GM19035 (cell line): ENCODE measurements at regions not wholly inside any gene's neighbourhood (a gene's known extent, or its start where the extent isn't known, plus 50 kb on each side); places are given as distances from the start of the nearest gene placed in this dataset.

Experiments used
- ATAC-seq: cut with Tn5 transposase; IDR thresholded peaks from one replicate; pipeline ENCODE4 v1.9.1; 2021; ENCODE audit not compliant: unreplicated experiment

DNA sequence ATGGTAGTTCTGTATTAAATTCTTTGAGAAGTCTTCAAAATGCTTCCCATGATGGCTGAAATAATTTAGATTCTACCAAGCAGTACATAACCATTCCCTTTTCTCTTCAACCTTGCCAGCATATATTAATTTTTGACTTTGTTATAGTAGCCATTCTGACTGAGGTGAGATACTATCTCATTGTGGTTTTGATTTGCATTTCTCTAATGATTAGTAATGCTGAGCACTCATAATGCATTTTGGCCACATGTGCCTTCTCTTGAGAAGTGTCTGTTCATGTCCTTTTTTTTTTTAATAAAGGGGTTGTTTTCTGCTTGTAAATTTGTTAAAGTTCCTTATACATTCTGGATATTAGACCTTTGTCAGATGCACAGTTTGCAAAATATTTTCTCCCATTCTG lies 173.9 kb downstream of the CALCRL start:
- ATAC-seq, result no peak

DNA sequence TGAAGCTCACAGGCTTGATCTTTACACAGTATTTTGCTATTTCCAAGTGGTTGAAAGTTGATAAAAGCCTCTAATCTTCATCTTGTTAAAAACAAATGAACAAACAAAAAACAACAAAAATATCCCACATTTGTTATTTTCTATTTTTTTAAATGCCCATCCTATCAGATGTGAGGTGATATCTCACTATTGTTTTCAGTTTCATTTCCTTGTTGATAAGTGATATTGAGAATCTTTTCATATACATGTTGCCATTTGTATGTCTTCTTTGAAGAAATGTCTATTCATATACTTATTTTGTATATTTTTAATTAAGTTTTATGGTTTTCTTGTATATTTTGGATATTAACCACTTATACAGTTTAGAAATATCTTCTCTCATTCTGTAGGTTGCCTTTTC lies 175.8 kb downstream of the CALCRL start:
- no peak for ATAC-seq

DNA sequence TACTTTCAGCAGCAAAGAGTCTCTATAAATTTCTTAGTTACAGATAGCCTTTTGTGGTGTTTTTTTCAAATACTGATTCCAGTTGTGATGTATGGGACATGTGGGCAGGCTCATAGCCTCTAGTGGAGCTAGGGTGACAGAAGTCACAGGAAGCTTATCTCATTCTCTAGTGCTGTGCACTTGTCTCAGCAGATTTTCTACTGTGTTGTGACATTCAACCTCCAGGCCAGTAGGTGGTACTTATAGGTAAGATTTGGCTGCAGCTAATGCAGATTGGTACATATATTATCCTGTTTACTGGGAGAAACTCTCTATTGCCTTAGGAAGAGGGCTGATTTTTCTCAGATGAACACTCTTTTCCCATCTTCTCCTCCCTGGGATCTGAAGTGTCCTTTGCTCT lies 176.2 kb downstream of the CALCRL start:
- no peak for ATAC-seq

DNA sequence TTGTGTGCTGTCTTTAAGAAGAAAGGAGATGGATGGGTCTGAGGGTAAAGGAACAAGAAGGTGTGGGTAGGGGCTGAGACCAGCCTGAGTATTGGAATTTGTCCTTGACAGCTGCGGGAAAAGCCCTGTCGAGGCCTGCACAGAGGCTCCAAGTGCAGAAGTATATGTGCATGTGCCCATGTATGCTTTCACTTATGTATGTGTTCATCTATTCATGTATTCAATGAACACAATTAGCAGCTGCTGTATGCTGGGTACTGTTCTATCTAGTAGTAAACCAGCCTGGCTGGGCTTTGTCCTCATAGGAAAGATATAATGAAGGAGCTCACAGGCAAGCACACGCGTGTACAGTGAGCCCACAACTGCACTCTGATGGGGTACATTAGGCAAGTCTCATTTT lies 181.4 kb downstream of the CALCRL start:
- no peak for ATAC-seq

DNA sequence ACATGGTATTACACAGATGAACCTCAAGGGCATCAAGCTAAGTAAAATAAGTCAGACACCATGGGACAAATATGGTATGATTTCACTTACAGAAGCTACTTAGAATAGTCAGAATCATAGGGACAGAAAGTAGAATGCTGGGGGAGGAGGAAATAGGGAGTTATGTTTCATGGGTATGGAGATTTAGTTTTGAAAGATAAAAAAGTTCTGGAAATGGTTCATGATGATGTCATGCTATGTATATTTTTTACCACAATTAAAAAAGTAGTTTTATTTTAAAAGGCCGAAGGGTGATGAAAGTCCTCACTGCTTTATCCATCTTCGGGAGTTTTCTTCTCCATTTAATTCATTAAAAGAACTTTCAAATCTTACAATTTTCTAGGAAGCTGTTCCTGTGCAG lies 181.9 kb downstream of the CALCRL start:
- ATAC-seq, result no peak

DNA sequence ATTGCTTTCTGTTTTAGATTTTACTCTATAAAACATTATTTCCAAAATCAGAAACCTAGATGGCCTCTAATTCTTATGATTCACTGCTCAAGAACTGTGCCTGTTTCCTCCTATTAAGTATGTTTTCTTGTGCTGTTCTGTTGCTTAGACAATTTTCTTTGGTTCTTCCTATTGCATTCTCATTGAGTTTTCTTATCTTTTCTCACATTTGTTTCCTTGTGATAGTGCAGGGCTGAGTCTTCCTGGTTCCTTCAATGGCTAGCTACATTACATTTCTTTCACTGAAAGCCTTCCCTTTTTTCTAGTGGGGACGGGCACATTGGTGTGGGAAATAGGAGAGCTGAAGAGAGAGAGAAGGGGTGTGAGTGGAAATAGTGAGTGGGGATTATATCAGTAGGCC lies 183.4 kb downstream of the CALCRL start:
- ATAC-seq, result no peak

DNA sequence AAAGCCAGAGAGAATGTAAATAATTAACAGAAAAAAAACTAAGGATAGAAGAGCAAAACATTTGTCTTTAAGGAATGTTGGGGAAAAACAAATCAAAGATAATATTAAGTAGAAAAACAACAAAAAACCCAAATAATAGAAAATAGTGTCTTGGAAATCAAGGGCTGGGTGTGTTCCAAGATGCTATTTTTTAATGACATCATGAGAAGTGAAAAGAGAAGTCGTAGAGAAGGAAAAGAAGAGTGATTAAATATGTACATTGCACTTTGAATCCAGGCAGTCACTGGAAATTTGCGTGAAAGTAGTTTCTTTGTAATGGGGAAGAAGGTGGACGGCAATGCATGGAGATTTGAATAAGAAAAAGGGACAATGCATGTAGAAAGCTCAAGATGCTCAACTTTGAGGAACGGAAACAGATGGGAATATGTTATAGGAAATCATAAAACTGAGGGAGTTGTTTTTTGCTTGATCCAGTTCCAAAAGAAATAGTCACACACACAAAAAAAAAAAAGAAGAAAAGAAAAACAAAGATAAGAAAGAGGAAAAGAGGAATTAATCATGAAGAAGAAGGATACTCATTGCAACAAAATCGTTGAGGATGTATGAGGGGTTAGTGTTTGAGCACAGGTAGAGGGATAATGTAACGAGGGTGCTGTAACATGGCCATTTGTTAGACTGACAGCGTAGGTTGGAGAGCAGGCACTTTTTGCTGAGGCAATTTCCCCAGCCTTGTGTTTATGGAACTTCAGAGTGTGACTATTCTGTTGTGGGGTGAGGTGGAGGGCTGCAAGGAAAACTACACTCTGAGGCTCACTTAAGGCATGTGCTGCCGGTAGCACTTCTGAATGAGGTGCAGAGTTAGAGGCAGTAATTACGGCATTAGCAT lies 184.1 kb downstream of the CALCRL start:
- ATAC-seq, result no peak

DNA sequence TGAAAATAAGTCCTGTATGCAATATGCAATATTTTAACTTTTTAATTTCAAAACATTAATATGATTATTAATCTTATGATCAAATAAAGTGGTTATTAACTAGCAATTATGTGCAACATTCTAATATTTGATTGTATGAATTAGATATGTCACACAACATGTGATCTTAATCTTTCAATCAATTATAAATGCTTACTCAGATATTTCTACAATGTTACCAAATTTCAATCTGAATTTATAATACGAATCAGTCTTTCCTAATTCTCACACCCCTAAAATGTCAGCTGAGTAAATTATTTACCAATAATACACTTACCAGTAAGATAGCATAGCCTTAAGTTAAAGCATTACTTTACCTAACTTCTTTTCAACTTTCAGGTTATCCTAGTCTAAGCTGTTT lies 186.3 kb downstream of the CALCRL start:
- no peak for ATAC-seq

DNA sequence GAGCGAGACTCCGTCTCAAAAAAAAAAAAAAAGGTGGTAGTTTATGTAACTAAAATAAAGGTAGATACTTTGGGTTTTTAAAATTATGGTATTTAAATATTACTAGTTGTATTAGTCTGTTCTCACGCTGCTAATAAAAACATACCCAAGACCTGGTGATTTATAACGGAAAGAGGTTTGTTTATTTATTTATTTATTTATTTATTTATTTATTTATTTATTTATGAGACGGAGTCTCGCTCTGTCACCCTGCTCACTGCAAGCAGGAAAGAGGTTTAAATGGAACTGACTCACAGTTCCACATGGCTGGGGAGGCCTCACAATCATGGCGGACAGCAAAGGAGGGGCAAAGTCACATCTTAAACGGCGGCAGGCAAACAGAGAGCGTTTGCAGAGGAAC lies 196.0 kb downstream of the CALCRL start:
- ATAC-seq, result no peak

DNA sequence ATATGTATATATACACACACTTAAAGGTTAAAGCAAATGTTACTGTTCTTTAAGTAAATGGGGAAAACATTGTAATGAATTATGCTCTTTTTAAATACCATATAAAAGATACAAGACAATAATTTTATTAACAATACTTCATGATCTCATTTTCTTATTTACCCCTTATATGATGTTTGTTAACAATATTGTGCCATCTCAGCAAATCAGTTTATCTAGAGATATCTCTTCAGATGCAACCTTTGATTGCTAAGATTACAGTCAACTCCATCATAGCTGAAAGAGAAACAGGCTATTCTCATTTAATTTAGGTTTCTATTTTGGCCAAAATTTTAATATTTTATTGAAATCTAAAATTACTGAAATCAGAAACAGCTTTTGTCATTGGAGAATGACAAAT lies 197.9 kb downstream of the CALCRL start:
- ATAC-seq, result no peak

DNA sequence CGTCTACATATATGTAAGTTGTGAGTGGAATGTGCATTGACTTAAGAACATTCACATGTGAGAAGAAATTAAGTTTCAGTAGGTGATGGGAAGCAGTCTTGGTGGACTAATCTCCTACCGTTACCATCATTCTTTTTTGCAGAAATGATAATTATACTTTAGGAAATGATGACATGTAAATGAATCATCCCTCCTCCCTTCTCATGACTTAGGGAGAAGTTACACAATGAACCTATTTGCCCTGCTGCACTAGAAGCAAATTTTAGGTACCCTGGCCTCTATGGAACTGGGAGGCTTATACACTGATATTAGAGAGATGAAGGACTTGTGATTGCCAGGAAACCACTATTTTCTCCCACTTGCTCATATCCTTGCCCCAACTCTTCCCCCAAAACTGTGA lies 214.2 kb downstream of the CALCRL start:
- no peak for ATAC-seq

DNA sequence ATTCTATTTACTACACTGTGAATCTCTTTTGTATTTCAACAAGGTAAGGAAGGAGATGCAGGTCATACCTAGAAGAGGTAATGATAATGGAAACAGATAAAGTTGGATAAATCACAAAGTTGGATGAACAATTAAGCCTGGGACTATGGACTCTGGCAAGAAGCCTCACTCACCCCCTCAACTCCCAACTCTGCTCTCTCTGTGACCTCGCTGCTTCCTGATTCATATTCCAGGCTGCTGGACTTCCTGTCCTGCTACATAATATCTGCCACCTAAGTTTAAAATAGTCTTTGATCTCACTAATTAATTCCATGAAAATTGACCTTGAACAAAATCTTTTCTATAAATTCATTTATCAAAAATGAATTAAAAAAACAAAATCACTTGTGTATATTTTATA lies 215.3 kb downstream of the CALCRL start:
- no peak for ATAC-seq

DNA sequence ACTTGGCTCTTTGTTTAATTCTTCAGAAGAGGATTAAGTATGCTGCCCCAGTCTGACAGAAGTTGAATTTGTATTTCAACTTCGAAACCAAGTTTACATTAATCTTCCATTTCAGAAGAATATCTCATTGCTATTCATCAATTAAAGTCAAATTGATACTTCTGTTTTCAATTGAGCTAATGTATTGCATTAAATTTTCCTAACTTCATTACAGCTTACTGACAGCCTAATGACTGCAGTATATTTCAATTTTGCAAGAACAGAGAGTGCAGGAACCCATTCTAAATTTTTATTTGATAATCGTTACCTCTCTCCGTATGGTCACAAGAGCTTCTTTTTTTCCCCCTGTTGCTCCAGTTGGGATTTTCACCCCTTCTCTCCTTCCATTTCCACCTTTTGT lies 218.0 kb downstream of the CALCRL start:
- ATAC-seq, result no peak

DNA sequence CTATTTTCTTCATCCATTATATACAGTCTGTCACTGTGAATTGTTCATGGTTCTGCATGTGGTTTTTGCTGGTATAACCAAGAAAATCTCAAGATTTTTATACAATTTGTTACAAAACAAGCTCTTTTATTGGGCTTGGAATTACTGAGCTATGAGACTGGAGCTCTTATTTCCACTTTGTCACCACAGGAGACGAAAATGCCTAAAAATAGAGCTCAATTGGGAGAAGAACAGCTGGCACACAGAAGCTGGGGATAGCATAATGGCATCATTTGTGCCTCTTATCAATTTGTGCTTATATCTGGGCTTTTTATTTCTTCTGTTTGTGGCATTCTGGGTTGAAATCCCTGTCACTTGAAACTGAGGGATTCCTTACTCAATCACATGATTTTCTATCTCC lies 219.1 kb downstream of the CALCRL start:
- ATAC-seq, result no peak

DNA sequence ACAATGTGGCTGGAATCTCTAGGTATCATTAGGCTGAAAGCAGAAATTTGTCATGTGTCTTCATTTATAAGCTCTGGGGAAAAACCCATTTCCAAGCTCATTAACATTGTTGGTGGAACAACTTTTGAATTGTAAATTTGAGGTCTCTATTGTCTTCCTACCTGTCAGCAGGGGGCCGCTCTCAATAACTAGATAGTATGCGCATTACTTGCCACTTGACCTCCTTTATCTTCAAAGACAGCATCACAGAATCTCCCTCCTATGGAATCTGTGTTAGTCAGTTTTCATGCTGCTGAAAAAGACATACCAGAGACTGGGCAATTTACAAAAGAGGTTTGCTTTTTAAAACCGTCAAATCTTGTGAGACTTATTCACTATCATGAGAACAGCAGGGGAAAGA lies 223.1 kb downstream of the CALCRL start:
- ATAC-seq, result no peak

DNA sequence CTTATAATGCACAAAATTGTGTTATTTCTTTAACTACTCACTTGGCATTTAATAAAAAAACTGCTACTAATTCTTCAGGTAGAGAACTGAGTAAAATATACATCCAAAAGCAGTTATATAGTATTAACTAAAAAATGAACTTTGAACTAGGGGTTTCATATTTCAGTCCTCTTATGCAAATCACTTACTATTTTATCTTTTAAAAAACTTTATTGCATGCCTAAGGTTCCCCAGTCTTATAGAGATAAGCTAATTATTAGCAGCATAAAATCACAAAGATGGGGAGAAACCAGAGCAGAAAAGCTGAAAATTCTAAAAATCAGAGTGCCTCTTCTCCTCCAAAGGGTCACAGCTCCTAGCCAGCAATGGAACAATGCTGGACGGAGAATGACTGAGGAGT lies 228.0 kb downstream of the CALCRL start:
- no peak for ATAC-seq

DNA sequence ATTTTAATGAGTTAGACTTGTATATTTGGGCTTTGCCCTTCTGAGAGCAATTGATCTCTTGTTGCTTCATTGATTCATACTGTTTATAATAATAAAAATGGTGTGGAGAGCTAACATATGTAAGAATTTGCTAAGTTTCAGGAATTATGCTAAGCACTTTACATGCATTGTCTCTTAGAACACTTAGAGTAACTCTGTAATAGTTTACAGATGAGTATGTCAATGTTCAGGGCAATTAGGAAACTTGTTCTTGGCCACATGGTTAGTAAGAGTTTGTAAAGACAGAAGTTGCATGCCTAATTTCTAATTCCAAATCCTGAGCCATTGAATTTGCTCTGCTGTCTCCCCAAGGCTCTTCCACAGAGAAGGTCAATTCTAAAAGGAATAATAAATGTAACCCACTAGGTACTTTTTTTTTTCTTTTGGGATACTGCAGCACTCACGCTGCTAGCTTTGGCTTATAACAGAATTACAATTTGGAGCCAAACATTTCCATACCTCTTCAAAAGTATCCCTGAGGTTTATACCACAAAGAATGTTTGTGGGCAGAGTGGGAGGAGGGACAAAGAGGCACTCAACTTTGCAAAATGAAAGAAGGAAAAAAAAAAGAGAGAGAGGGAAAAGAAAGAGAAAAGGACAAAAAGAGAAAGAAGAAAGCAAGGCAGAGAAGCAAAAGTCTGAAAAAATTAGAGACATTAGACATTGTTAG lies 232.4 kb downstream of the CALCRL start:
- ATAC-seq, result no peak

DNA sequence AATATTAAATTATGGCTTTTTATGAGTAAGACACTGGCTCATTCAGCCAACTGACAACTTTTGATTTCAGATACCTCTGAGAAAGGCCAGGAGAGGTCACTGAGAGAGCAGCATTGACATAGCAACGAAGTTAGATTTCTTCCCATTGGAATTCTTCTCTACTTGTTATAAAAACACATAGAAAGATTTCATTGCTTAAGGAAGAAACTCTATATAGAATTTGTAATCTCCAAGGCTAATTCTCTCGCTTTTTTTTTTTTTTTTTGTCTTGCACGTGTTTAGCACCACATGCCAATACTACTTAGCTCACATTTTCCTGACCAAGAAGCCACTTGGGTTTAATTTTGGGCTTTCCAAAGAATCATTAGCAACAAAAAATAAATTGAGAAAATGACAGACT lies 233.7 kb downstream of the CALCRL start:
- ATAC-seq, result no peak

DNA sequence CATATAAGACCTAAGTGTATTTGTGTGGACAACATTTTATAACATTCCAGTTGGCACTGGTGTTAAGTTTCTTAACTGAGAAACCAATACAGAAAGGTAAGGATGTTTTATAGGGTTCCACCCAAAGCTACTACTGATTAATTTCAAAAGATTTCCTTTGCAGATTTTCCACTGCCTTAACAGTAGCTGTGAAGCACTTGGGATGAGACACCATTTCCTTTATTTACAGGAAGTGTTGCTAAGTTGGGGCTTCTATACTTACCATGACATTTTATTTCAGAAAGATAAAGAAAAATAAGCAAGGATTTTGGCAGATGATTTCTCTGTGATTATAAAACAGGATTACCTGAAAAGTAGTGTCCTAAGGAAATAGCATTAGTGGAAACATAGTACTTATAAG lies 234.3 kb downstream of the CALCRL start:
- ATAC-seq, result no peak

DNA sequence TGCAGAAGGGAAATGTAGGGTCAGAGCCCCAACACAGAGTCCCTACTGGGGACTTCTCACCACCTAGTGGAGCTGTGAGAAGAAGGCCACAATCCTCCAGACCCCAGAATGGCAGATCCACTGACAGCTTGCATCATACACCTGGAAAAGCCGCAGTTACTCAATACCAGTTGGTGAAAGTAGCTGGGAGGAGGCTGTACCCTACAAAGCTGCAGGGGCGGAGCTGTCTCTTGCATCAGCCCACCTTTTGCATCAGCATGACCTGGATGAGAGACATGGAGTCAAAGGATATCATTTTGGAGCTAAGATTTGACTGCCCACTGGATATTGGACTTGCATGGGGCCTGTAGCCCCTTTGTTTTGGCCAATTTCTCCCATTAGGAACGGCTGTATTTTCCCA lies 237.3 kb downstream of the CALCRL start:
- no peak for ATAC-seq

DNA sequence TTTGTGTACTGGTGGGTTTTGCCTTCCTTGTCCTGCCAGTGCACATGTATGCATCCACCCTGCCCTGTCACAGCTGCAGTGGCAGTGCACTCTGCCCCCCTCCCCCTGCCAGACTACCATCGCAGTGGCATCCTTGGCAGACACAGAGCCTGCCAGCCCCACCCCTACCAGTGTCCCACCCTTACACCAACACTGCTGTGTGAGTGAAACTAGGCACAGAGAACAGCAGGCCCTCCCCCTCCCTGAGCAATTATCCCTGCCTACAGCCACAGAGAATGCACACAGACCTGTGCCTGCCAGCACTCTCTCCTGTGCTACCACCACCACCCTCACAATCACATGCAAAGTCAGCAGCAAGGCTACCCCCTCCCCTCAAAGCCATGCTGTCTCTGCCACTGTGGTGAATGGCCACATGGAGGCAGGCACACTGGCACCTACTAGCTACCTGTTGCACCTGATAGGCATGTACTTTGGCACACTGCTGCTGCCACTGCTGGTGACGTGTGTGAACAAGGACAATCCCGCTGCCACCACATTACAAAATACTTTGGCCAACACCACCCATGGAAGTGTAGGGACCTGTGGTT lies 239.8 kb downstream of the CALCRL start:
- no peak for ATAC-seq

DNA sequence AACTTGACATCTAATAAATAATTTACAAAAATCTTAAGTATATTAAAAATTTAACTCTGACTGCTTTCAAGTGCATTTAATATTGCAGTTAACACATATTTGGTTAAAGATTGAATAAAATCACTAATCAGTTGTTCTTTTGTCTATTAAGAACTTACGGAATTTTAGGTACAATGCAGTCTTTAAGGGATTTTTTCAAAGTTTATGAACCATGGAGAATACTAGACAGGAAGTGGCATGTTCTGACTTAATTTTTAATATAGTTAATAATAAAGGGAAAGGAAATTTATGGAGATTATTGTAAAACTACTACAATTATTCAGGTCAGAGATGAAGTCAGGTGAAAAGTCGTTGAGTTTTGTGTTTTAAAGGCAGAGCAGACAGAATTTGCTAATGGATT lies 240.9 kb downstream of the CALCRL start:
- no peak for ATAC-seq
